ENCODE measurements at regions not wholly inside any gene's neighbourhood (a gene's known extent, or its start where the extent isn't known, plus 50 kb on each side); places are given as distances from the start of the nearest gene placed in this dataset.
A peak's percentile ranks its signal among the peaks of the same experiment; 100 is the strongest.

- TF ChIP-seq, protein P1, sequence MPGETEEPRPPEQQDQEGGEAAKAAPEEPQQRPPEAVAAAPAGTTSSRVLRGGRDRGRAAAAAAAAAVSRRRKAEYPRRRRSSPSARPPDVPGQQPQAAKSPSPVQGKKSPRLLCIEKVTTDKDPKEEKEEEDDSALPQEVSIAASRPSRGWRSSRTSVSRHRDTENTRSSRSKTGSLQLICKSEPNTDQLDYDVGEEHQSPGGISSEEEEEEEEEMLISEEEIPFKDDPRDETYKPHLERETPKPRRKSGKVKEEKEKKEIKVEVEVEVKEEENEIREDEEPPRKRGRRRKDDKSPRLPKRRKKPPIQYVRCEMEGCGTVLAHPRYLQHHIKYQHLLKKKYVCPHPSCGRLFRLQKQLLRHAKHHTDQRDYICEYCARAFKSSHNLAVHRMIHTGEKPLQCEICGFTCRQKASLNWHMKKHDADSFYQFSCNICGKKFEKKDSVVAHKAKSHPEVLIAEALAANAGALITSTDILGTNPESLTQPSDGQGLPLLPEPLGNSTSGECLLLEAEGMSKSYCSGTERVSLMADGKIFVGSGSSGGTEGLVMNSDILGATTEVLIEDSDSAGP (CRISPR knock-in tag; IDR thresholded peaks at IDR 0.05; ENCODE audit: borderline replicate concordance), result no peak
- peak; percentile 83 for TF ChIP-seq BCL6 (CRISPR knock-in tag; IDR thresholded peaks at IDR 0.05)
- TF ChIP-seq ZNF619 (CRISPR knock-in tag; IDR thresholded peaks at IDR 0.05), result no peak
- TF ChIP-seq ZNF383 (CRISPR knock-in tag; IDR thresholded peaks at IDR 0.05; ENCODE audit: borderline replicate concordance), result no peak
- no peak for TF ChIP-seq U2AF2 (IDR thresholded peaks at IDR 0.05; ENCODE audit: low read depth, low read length)
- TF ChIP-seq PRPF4 (IDR thresholded peaks at IDR 0.05; ENCODE audit: low read depth, low read length, poor library complexity, severe bottlenecking), result no peak
- TF ChIP-seq, protein P2, sequence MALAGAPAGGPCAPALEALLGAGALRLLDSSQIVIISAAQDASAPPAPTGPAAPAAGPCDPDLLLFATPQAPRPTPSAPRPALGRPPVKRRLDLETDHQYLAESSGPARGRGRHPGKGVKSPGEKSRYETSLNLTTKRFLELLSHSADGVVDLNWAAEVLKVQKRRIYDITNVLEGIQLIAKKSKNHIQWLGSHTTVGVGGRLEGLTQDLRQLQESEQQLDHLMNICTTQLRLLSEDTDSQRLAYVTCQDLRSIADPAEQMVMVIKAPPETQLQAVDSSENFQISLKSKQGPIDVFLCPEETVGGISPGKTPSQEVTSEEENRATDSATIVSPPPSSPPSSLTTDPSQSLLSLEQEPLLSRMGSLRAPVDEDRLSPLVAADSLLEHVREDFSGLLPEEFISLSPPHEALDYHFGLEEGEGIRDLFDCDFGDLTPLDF (CRISPR knock-in tag; IDR thresholded peaks at IDR 0.05), result no peak
- peak; percentile 56; the same call in 1 of the 2 replicates for TF ChIP-seq KDM6A (CRISPR knock-in tag; IDR thresholded peaks at IDR 0.05; ENCODE audit: low read depth)
- TF ChIP-seq, protein P3, sequence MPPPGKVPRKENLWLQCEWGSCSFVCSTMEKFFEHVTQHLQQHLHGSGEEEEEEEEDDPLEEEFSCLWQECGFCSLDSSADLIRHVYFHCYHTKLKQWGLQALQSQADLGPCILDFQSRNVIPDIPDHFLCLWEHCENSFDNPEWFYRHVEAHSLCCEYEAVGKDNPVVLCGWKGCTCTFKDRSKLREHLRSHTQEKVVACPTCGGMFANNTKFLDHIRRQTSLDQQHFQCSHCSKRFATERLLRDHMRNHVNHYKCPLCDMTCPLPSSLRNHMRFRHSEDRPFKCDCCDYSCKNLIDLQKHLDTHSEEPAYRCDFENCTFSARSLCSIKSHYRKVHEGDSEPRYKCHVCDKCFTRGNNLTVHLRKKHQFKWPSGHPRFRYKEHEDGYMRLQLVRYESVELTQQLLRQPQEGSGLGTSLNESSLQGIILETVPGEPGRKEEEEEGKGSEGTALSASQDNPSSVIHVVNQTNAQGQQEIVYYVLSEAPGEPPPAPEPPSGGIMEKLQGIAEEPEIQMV (CRISPR knock-in tag; IDR thresholded peaks at IDR 0.05; ENCODE audit: low read depth), result no peak; the same call in 1 of the 2 replicates
- TF ChIP-seq, protein P4, sequence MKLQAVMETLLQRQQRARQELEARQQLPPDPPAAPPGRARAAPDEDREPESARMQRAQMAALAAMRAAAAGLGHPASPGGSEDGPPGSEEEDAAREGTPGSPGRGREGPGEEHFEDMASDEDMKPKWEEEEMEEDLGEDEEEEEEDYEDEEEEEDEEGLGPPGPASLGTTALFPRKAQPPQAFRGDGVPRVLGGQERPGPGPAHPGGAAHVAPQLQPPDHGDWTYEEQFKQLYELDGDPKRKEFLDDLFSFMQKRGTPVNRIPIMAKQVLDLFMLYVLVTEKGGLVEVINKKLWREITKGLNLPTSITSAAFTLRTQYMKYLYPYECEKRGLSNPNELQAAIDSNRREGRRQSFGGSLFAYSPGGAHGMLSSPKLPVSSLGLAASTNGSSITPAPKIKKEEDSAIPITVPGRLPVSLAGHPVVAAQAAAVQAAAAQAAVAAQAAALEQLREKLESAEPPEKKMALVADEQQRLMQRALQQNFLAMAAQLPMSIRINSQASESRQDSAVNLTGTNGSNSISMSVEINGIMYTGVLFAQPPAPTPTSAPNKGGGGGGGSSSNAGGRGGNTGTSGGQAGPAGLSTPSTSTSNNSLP (IDR thresholded peaks at IDR 0.05; ENCODE audit: low read depth, low read length), result peak; percentile 86; the same call in 1 of the 2 replicates
- TF ChIP-seq BRD4 (CRISPR knock-in tag; IDR thresholded peaks at IDR 0.05), result 0 out of 2 replicates have a peak, but pooled peaks have one; percentile 59
- 0 out of 2 replicates have a peak, but pooled peaks have one; percentile 44 for TF ChIP-seq SALL2 (CRISPR knock-in tag; IDR thresholded peaks at IDR 0.05)
- TF ChIP-seq RCOR2 (CRISPR knock-in tag; IDR thresholded peaks at IDR 0.05), result peak; percentile 53; the same call in 1 of the 2 replicates
- peak; percentile 60; the same call in 1 of the 2 replicates for TF ChIP-seq ELF3 (CRISPR knock-in tag; IDR thresholded peaks at IDR 0.05)
- no peak for TF ChIP-seq PTBP1 (IDR thresholded peaks at IDR 0.05; ENCODE audit: low read depth, low read length, poor library complexity, severe bottlenecking)
- TF ChIP-seq ZNF264 (CRISPR knock-in tag; IDR thresholded peaks at IDR 0.05), result peak; percentile 63; the same call in 1 of the 2 replicates
- no peak for TF ChIP-seq TEAD2 (CRISPR knock-in tag; IDR thresholded peaks at IDR 0.05)
- no peak for TF ChIP-seq NBN (conservative IDR thresholded peaks at IDR 0.05)
- TF ChIP-seq, protein P5, sequence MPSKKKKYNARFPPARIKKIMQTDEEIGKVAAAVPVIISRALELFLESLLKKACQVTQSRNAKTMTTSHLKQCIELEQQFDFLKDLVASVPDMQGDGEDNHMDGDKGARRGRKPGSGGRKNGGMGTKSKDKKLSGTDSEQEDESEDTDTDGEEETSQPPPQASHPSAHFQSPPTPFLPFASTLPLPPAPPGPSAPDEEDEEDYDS (CRISPR knock-in tag; IDR thresholded peaks at IDR 0.05), result peak; percentile 46; the same call in 1 of the 2 replicates
- no peak for TF ChIP-seq MZF1 (CRISPR knock-in tag; IDR thresholded peaks at IDR 0.05; ENCODE audit: borderline replicate concordance)
- no peak for TF ChIP-seq ZNF335 (CRISPR knock-in tag; IDR thresholded peaks at IDR 0.05)
- TF ChIP-seq PAX8 (CRISPR knock-in tag; IDR thresholded peaks at IDR 0.05; ENCODE audit: borderline replicate concordance), result no peak
- TF ChIP-seq ZNF256 (CRISPR knock-in tag; conservative IDR thresholded peaks at IDR 0.05), result no peak
Observed at GRCh38 chr5:56637321-56637920, 177.9 kb upstream of the MAP3K1 start (continued).

Data from HepG2 (cell line).